ENCODE measurements at regions not wholly inside any gene's neighbourhood (a gene's known extent, or its start where the extent isn't known, plus 50 kb on each side); places are given as distances from the start of the nearest gene placed in this dataset.

GRCh38 chr4:43351970-43352806, 459.7 kb downstream of the GRXCR1 start:
- no peak for DNase-seq

- no peak for DNase-seq
These were observed 460.3 kb downstream of the GRXCR1 start for GRCh38 chr4:43352859-43353258.

GRCh38 chr4:43353552-43353951, 461.0 kb downstream of the GRXCR1 start:
- no peak for DNase-seq

GRCh38 chr4:43356786-43357185, 464.3 kb downstream of the GRXCR1 start:
- no peak for DNase-seq

- peak in 1 of 2 experiments; percentile 27 for DNase-seq
These were observed 464.9 kb downstream of the GRXCR1 start for GRCh38 chr4:43357252-43357974.

GRCh38 chr4:43360296-43360695, 467.8 kb downstream of the GRXCR1 start:
- no peak for DNase-seq

- DNase-seq = no peak
These were observed 470.5 kb downstream of the GRXCR1 start for GRCh38 chr4:43362875-43363636.

GRCh38 chr4:43369036-43369594, 476.6 kb downstream of the GRXCR1 start:
- DNase-seq = no peak

- no peak for DNase-seq
These were observed 480.7 kb downstream of the GRXCR1 start for GRCh38 chr4:43373201-43373600.

- DNase-seq = no peak
These were observed 481.8 kb downstream of the GRXCR1 start for GRCh38 chr4:43374216-43374751.

- no peak for DNase-seq
These were observed 486.5 kb downstream of the GRXCR1 start for GRCh38 chr4:43379016-43379415.

- no peak for DNase-seq
These were observed 487.6 kb downstream of the GRXCR1 start for GRCh38 chr4:43380093-43380492.

GRCh38 chr4:43391069-43391468, 498.6 kb downstream of the GRXCR1 start:
- no peak for DNase-seq

- no peak for DNase-seq
These were observed 502.5 kb downstream of the GRXCR1 start for GRCh38 chr4:43394976-43395375.

- no peak for DNase-seq
These were observed 507.2 kb downstream of the GRXCR1 start for GRCh38 chr4:43399726-43400125.

GRCh38 chr4:43402393-43402792, 509.9 kb downstream of the GRXCR1 start:
- DNase-seq = no peak

GRCh38 chr4:43410636-43411035, 518.1 kb downstream of the GRXCR1 start:
- no peak for DNase-seq

GRCh38 chr4:43411226-43411625, 518.7 kb downstream of the GRXCR1 start:
- DNase-seq = no peak

GRCh38 chr4:43423276-43423675, 530.8 kb downstream of the GRXCR1 start:
- DNase-seq = no peak

- DNase-seq = no peak
These were observed 532.7 kb downstream of the GRXCR1 start for GRCh38 chr4:43425206-43425605.

GRCh38 chr4:43435291-43435690, 542.8 kb downstream of the GRXCR1 start:
- DNase-seq = no peak

- no peak for DNase-seq
These were observed 560.4 kb downstream of the GRXCR1 start for GRCh38 chr4:43452948-43453347.

- no peak for DNase-seq
These were observed 563.9 kb downstream of the GRXCR1 start for GRCh38 chr4:43456383-43456782.

Measured in cerebellar nuclear complex (tissue), 1 donor.